Muscle layer of duodenum (tissue), 2 donors: ENCODE measurements at regions not wholly inside any gene's neighbourhood (a gene's known extent, or its start where the extent isn't known, plus 50 kb on each side); places are given as distances from the start of the nearest gene placed in this dataset.
"Not testable (repeated sequence)": the region's sequence is repeated elsewhere in the genome, so short reads cannot be mapped to it uniquely, and the experiment has no call there.

Experiments used
- H3K27ac ChIP-seq: one replicate; pipeline ENCODE4 v1.7.0; 2013; ENCODE audit warnings: mild to moderate bottlenecking, low read length
- H3K27me3 ChIP-seq: one replicate; pipeline ENCODE4 v1.7.0; 2013; ENCODE audit warnings: low read depth, mild to moderate bottlenecking, control low read depth, low read length
- H3K36me3 ChIP-seq, 2 donors: one replicate each; pipeline ENCODE4 v1.7.0; 2013; ENCODE audit warnings: low read length in 2 of 2, control low read depth in 1 of 2, mild to moderate bottlenecking in 1 of 2; ENCODE audit not compliant: insufficient read depth in 2 of 2, control insufficient read depth in 1 of 2
- H3K4me1 ChIP-seq, 2 donors: one replicate each; pipeline ENCODE4 v1.7.0; 2013; ENCODE audit warnings: low read length in 2 of 2, mild to moderate bottlenecking in 2 of 2, control low read depth in 1 of 2, moderate library complexity in 1 of 2; ENCODE audit not compliant: insufficient read depth in 2 of 2, control insufficient read depth in 1 of 2
- H3K4me3 ChIP-seq, 2 donors: one replicate each; pipeline ENCODE4 v1.7.0; 2013; ENCODE audit warnings: low read length in 2 of 2, low read depth in 1 of 2, mild to moderate bottlenecking in 1 of 2
- H3K9me3 ChIP-seq, 2 donors: one replicate each; pipeline ENCODE4 v1.7.0; 2013; ENCODE audit warnings: low read length in 2 of 2, control low read depth in 1 of 2, mild to moderate bottlenecking in 1 of 2; ENCODE audit not compliant: control insufficient read depth in 1 of 2
- donor health status: healthy.

GRCh38 chr7:9148687-9149086 is 715.3 kb downstream of the NXPH1 start:
- H3K4me3 ChIP-seq = no peak overlapping the region

GRCh38 chr7:9149499-9150082 is 716.2 kb downstream of the NXPH1 start:
- Histone ChIP-seq H3K27me3 (no peaks in the 10 kb centered on the region), H3K9me3 (peaks cover 0 to 2% of the 10 kb centered on the region in 2 donors), H3K4me3 (no peak overlapping the region), H3K27ac (no peak overlapping the region), H3K36me3 (no peaks in the 10 kb centered on the region), H3K4me1 (no peaks in the 10 kb centered on the region)

More at GRCh38 chr7:9148687-9149086, 715.3 kb downstream of the NXPH1 start:
- no peaks in the 10 kb centered on the region for H3K27me3 ChIP-seq
- H3K4me1 ChIP-seq = no peaks in the 10 kb centered on the region
- H3K36me3 ChIP-seq = no peaks in the 10 kb centered on the region
- no peak overlapping the region for H3K27ac ChIP-seq
- H3K9me3 ChIP-seq = peaks cover 0 to 2% of the 10 kb centered on the region in 2 donors

- not testable (repeated sequence) for H3K27me3 ChIP-seq, H3K36me3 ChIP-seq, H3K9me3 ChIP-seq, H3K4me1 ChIP-seq, H3K4me3 ChIP-seq, H3K27ac ChIP-seq
Observed at GRCh38 chr7:9163691-9164090, 730.3 kb downstream of the NXPH1 start.

- Histone ChIP-seq H3K36me3 (no peaks in the 10 kb centered on the region), H3K27me3 (no peaks in the 10 kb centered on the region), H3K4me3 (no peak overlapping the region), H3K27ac (no peak overlapping the region), H3K9me3 (no peaks in the 10 kb centered on the region), H3K4me1 (no peaks in the 10 kb centered on the region)
Observed at GRCh38 chr7:9175871-9176270, 742.5 kb downstream of the NXPH1 start.

- Histone ChIP-seq H3K9me3 (no peaks in the 10 kb centered on the region), H3K27ac (no peak overlapping the region), H3K4me3 (no peak overlapping the region), H3K27me3 (no peaks in the 10 kb centered on the region), H3K36me3 (no peaks in the 10 kb centered on the region), H3K4me1 (no peaks in the 10 kb centered on the region)
Observed at GRCh38 chr7:9181356-9181755, 747.9 kb downstream of the NXPH1 start.

- Histone ChIP-seq H3K9me3 (no peaks in the 10 kb centered on the region), H3K4me3 (no peak overlapping the region), H3K4me1 (no peaks in the 10 kb centered on the region), H3K27ac (no peak overlapping the region), H3K27me3 (no peaks in the 10 kb centered on the region), H3K36me3 (no peaks in the 10 kb centered on the region)
Observed at GRCh38 chr7:9186730-9187129, 753.3 kb downstream of the NXPH1 start.

GRCh38 chr7:9189703-9190102 is 756.3 kb downstream of the NXPH1 start:
- Histone ChIP-seq H3K4me1 (no peaks in the 10 kb centered on the region), H3K27ac (no peak overlapping the region), H3K9me3 (peaks cover 0 to 2% of the 10 kb centered on the region in 2 donors), H3K36me3 (no peaks in the 10 kb centered on the region), H3K4me3 (no peak overlapping the region), H3K27me3 (no peaks in the 10 kb centered on the region)

- Histone ChIP-seq H3K27me3 (no peaks in the 10 kb centered on the region), H3K9me3 (peaks cover 0 to 2% of the 10 kb centered on the region in 2 donors), H3K4me1 (no peaks in the 10 kb centered on the region), H3K4me3 (no peak overlapping the region), H3K36me3 (no peaks in the 10 kb centered on the region), H3K27ac (no peak overlapping the region)
Observed at GRCh38 chr7:9192969-9193368, 759.6 kb downstream of the NXPH1 start.

- Histone ChIP-seq H3K36me3 (no peaks in the 10 kb centered on the region), H3K27ac (no peak overlapping the region), H3K27me3 (no peaks in the 10 kb centered on the region), H3K9me3 (no peaks in the 10 kb centered on the region), H3K4me1 (no peaks in the 10 kb centered on the region), H3K4me3 (no peak overlapping the region)
Observed at GRCh38 chr7:9200626-9201025, 767.2 kb downstream of the NXPH1 start.

- no peaks in the 10 kb centered on the region for H3K9me3 ChIP-seq
- no peaks in the 10 kb centered on the region for H3K36me3 ChIP-seq
- no peak overlapping the region for H3K27ac ChIP-seq
- no peak overlapping the region for H3K4me3 ChIP-seq
- no peaks in the 10 kb centered on the region for H3K27me3 ChIP-seq
- H3K4me1 ChIP-seq = no peaks in the 10 kb centered on the region
Observed at GRCh38 chr7:9201928-9202327, 768.5 kb downstream of the NXPH1 start.

GRCh38 chr7:9204571-9204970 is 771.2 kb downstream of the NXPH1 start:
- H3K4me1 ChIP-seq = no peaks in the 10 kb centered on the region
- no peak overlapping the region for H3K4me3 ChIP-seq
- no peaks in the 10 kb centered on the region for H3K36me3 ChIP-seq
- H3K27me3 ChIP-seq = no peaks in the 10 kb centered on the region
- no peak overlapping the region for H3K27ac ChIP-seq
- no peaks in the 10 kb centered on the region for H3K9me3 ChIP-seq

GRCh38 chr7:9210114-9210513 is 776.7 kb downstream of the NXPH1 start:
- no peaks in the 10 kb centered on the region for H3K36me3 ChIP-seq
- H3K4me1 ChIP-seq = no peaks in the 10 kb centered on the region
- no peak overlapping the region for H3K27ac ChIP-seq
- H3K9me3 ChIP-seq = no peaks in the 10 kb centered on the region
- no peaks in the 10 kb centered on the region for H3K27me3 ChIP-seq
- no peak overlapping the region for H3K4me3 ChIP-seq
